Islet precursor cell (in vitro differentiated cells): ENCODE measurements at regions not wholly inside any gene's neighbourhood (a gene's known extent, or its start where the extent isn't known, plus 50 kb on each side); places are given as distances from the start of the nearest gene placed in this dataset.
A peak's percentile ranks its signal among the peaks of the same experiment; 100 is the strongest.

Experiments used
- DNase-seq: peaks from one replicate; pipeline ENCODE4 v3.0.0-alpha.2; 2018

GRCh38 chr2:51695531-51695930 is 663.6 kb upstream of the NRXN1 start:
- DNase-seq = no peak

- no peak for DNase-seq
These were observed 661.7 kb upstream of the NRXN1 start for GRCh38 chr2:51693640-51694039.

- DNase-seq = no peak
These were observed 649.9 kb upstream of the NRXN1 start for GRCh38 chr2:51681854-51682253.

GRCh38 chr2:51673628-51674027 is 641.7 kb upstream of the NRXN1 start:
- DNase-seq = no peak

- no peak for DNase-seq
These were observed 635.7 kb upstream of the NRXN1 start for GRCh38 chr2:51667679-51668078.

- no peak for DNase-seq
These were observed 630.3 kb upstream of the NRXN1 start for GRCh38 chr2:51662187-51662586.

GRCh38 chr2:51657849-51658248 is 625.9 kb upstream of the NRXN1 start:
- DNase-seq = no peak

GRCh38 chr2:51650769-51651168 is 618.8 kb upstream of the NRXN1 start:
- DNase-seq = no peak

GRCh38 chr2:51649366-51649765 is 617.4 kb upstream of the NRXN1 start:
- DNase-seq = no peak

GRCh38 chr2:51638811-51639210 is 606.9 kb upstream of the NRXN1 start:
- DNase-seq = no peak

GRCh38 chr2:51633073-51633472 is 601.1 kb upstream of the NRXN1 start:
- DNase-seq = no peak

GRCh38 chr2:51629406-51629805 is 597.5 kb upstream of the NRXN1 start:
- no peak for DNase-seq

- DNase-seq = no peak
These were observed 597.0 kb upstream of the NRXN1 start for GRCh38 chr2:51628917-51629316.

GRCh38 chr2:51624995-51625394 is 593.1 kb upstream of the NRXN1 start:
- DNase-seq = no peak

- DNase-seq = no peak
These were observed 588.9 kb upstream of the NRXN1 start for GRCh38 chr2:51620796-51621195.

GRCh38 chr2:51619961-51620360 is 588.0 kb upstream of the NRXN1 start:
- DNase-seq = no peak

GRCh38 chr2:51612387-51612786 is 580.5 kb upstream of the NRXN1 start:
- DNase-seq = no peak

- no peak for DNase-seq
These were observed 569.8 kb upstream of the NRXN1 start for GRCh38 chr2:51601706-51602105.

GRCh38 chr2:51597086-51597485 is 565.2 kb upstream of the NRXN1 start:
- no peak for DNase-seq

GRCh38 chr2:51595836-51596235 is 563.9 kb upstream of the NRXN1 start:
- DNase-seq = no peak

GRCh38 chr2:51581636-51582267 is 549.8 kb upstream of the NRXN1 start:
- peak; percentile 67 for DNase-seq

GRCh38 chr2:51579412-51579811 is 547.5 kb upstream of the NRXN1 start:
- DNase-seq = no peak

- no peak for DNase-seq
These were observed 543.2 kb upstream of the NRXN1 start for GRCh38 chr2:51575181-51575580.

- no peak for DNase-seq
These were observed 527.1 kb upstream of the NRXN1 start for GRCh38 chr2:51559026-51559425.

- no peak for DNase-seq
These were observed 521.5 kb upstream of the NRXN1 start for GRCh38 chr2:51553476-51553875.

GRCh38 chr2:51535763-51536162 is 503.8 kb upstream of the NRXN1 start:
- DNase-seq = no peak
